Lower leg skin (tissue), 3 donors: ENCODE measurements at regions not wholly inside any gene's neighbourhood (a gene's known extent, or its start where the extent isn't known, plus 50 kb on each side); places are given as distances from the start of the nearest gene placed in this dataset.

Source experiments
- CTCF ChIP-seq, 3 donors: fragments of 450-650 bp; IDR thresholded peaks; one replicate each; pipeline ENCODE4 v1.5.1; 2016; ENCODE audit warnings: antibody characterized with exemption in 3 of 3, mild to moderate bottlenecking in 3 of 3, moderate library complexity in 2 of 3
- POLR2A ChIP-seq, 2 donors: fragments of 450-650 bp; IDR thresholded peaks; one replicate each; pipeline ENCODE4 v1.6.1; 2016 to 2017; ENCODE audit warnings: antibody characterized with exemption in 2 of 2, mild to moderate bottlenecking in 1 of 2, moderate library complexity in 1 of 2

DNA sequence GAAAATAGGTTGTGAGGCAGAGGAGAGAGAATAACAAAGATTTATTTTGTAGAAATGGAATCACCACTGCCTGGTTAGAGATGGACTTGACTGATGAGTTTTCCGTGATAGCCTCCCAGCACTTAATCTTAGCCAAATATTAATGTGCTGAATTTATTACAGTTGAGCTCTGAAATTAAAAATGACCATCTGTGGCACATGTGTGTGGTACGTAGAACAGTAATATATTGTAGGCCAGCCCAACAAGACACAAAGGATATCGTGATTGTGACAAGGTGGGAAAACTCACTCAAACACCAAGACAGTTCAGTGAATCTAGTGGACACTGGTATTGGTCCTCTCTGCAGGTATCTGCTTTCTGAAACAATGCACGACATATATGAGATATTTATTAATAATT lies 119.4 kb downstream of the HAO1 start:
- TF ChIP-seq CTCF (IDR thresholded peaks at IDR 0.05) (no peak), POLR2A (IDR thresholded peaks at IDR 0.05) (no peak)
